Prostate gland (tissue), 2 donors: ENCODE measurements at regions not wholly inside any gene's neighbourhood (a gene's known extent, or its start where the extent isn't known, plus 50 kb on each side); places are given as distances from the start of the nearest gene placed in this dataset.

ENCODE experiments used
- POLR2A ChIP-seq: fragments of 450-650 bp; IDR thresholded peaks from one replicate; pipeline ENCODE4 v1.6.1; 2016; ENCODE audit warnings: antibody characterized with exemption, mild to moderate bottlenecking
- POLR2AphosphoS5 ChIP-seq: sonication (generic); formaldehyde crosslinking; IDR thresholded peaks from one replicate; pipeline ENCODE4 v1.6.1; 2017; ENCODE audit warnings: antibody characterized with exemption
- TF ChIP-seq, protein P1 (sequence below), 4 experiments: fragments of 200-600 bp in 2 of 4; fragments of 450-650 bp in 2 of 4; sonication (generic) in 2 of 4; IDR thresholded peaks; 1 replicate in 3 of 4; 2 replicates in 1 of 4; pipeline ENCODE4 v1.5.1; 2016 to 2019; ENCODE audit warnings: antibody characterized with exemption in 4 of 4, mild to moderate bottlenecking in 2 of 4, moderate library complexity in 2 of 4

DNA sequence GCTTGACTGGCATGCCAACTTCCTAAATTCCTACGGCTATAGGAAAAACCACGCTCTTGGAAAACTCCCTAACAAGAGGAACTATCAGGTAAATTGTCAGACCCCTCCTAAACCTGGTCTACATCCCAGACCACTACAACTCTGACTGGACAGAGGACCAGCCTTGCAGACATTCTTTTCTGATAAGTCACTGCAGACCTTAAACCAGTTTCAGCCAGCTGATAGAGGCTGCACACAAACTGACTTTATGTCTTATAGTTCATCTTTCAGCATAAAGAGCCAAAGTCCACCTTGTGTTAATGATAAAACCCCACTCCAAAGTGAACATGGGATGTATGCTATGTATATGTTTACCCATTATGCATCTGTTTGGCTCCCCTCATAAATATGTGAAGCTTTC lies 166.6 kb downstream of the KTN1 start:
- TF ChIP-seq, protein P1, sequence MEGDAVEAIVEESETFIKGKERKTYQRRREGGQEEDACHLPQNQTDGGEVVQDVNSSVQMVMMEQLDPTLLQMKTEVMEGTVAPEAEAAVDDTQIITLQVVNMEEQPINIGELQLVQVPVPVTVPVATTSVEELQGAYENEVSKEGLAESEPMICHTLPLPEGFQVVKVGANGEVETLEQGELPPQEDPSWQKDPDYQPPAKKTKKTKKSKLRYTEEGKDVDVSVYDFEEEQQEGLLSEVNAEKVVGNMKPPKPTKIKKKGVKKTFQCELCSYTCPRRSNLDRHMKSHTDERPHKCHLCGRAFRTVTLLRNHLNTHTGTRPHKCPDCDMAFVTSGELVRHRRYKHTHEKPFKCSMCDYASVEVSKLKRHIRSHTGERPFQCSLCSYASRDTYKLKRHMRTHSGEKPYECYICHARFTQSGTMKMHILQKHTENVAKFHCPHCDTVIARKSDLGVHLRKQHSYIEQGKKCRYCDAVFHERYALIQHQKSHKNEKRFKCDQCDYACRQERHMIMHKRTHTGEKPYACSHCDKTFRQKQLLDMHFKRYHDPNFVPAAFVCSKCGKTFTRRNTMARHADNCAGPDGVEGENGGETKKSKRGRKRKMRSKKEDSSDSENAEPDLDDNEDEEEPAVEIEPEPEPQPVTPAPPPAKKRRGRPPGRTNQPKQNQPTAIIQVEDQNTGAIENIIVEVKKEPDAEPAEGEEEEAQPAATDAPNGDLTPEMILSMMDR (IDR thresholded peaks at IDR 0.05) = no peak
- TF ChIP-seq POLR2A (no peak), POLR2AphosphoS5 (no peak)
